ENCODE measurements at regions not wholly inside any gene's neighbourhood (a gene's known extent, or its start where the extent isn't known, plus 50 kb on each side); places are given as distances from the start of the nearest gene placed in this dataset.

GRCh38 chr2:104521247-104521646, 332.7 kb upstream of the POU3F3 start:
- intact Hi-C loops (cut with DNase I), result no loop called here
- H3K27ac ChIP-seq, result no peak overlapping the region
- H3K4me3 ChIP-seq, result no peak overlapping the region

GRCh38 chr2:104523921-104524320, 330.0 kb upstream of the POU3F3 start:
- TF ChIP-seq CTCF (IDR thresholded peaks at IDR 0.05), result no peak
- Histone ChIP-seq H3K4me1 (no peaks in the 10 kb centered on the region), H3K9me3 (no peaks in the 10 kb centered on the region), H3K27ac (no peak overlapping the region), H3K4me3 (no peak overlapping the region), H3K36me3 (no peaks in the 10 kb centered on the region), H3K27me3 (ENCODE audit: low read depth) (no peaks in the 10 kb centered on the region)
- no peak for DNase-seq
- intact Hi-C loops (cut with DNase I), result no loop called here
- ATAC-seq, result no peak

More at GRCh38 chr2:104521247-104521646, 332.7 kb upstream of the POU3F3 start:
- TF ChIP-seq CTCF (IDR thresholded peaks at IDR 0.05), result no peak
- ATAC-seq (no peak), DNase-seq (no peak)
- Histone ChIP-seq H3K27me3 (ENCODE audit: low read depth) (no peaks in the 10 kb centered on the region), H3K4me1 (no peaks in the 10 kb centered on the region), H3K9me3 (no peaks in the 10 kb centered on the region), H3K36me3 (no peaks in the 10 kb centered on the region)

- H3K27ac ChIP-seq, result no peak overlapping the region
- no peak for TF ChIP-seq CTCF (IDR thresholded peaks at IDR 0.05)
- no peaks in the 10 kb centered on the region for H3K4me1 ChIP-seq
- ATAC-seq (no peak), DNase-seq (no peak)
- intact Hi-C loops (cut with DNase I), result no loop called here
- H3K36me3 ChIP-seq, result no peaks in the 10 kb centered on the region
- no peaks in the 10 kb centered on the region for H3K27me3 ChIP-seq (ENCODE audit: low read depth)
- no peak overlapping the region for H3K4me3 ChIP-seq
- no peaks in the 10 kb centered on the region for H3K9me3 ChIP-seq
These were observed 325.8 kb upstream of the POU3F3 start for GRCh38 chr2:104528101-104528500.

GRCh38 chr2:104531122-104531521, 322.8 kb upstream of the POU3F3 start:
- H3K4me3 ChIP-seq, result no peak overlapping the region
- ATAC-seq (no peak), DNase-seq (no peak)
- no peak for TF ChIP-seq CTCF (IDR thresholded peaks at IDR 0.05)
- no peak overlapping the region for H3K27ac ChIP-seq
- H3K9me3 ChIP-seq, result no peaks in the 10 kb centered on the region
- H3K4me1 ChIP-seq, result no peaks in the 10 kb centered on the region
- H3K36me3 ChIP-seq, result no peaks in the 10 kb centered on the region
- intact Hi-C loops (cut with DNase I), result no loop called here
- H3K27me3 ChIP-seq (ENCODE audit: low read depth), result no peaks in the 10 kb centered on the region

GRCh38 chr2:104537116-104537515, 316.8 kb upstream of the POU3F3 start:
- no peaks in the 10 kb centered on the region for H3K36me3 ChIP-seq
- DNase-seq (no peak), ATAC-seq (no peak)
- no peak for TF ChIP-seq CTCF (IDR thresholded peaks at IDR 0.05)
- no peaks in the 10 kb centered on the region for H3K27me3 ChIP-seq (ENCODE audit: low read depth)
- H3K4me3 ChIP-seq, result no peak overlapping the region
- H3K27ac ChIP-seq, result no peak overlapping the region
- H3K4me1 ChIP-seq, result no peaks in the 10 kb centered on the region
- no peaks in the 10 kb centered on the region for H3K9me3 ChIP-seq
- intact Hi-C loops (cut with DNase I), result no loop called here

- Histone ChIP-seq H3K36me3 (no peaks in the 10 kb centered on the region), H3K4me1 (no peaks in the 10 kb centered on the region), H3K4me3 (no peak overlapping the region), H3K9me3 (no peaks in the 10 kb centered on the region), H3K27me3 (ENCODE audit: low read depth) (no peaks in the 10 kb centered on the region), H3K27ac (no peak overlapping the region)
- intact Hi-C loops (cut with DNase I), result no loop called here
- ATAC-seq (no peak), DNase-seq (no peak)
- TF ChIP-seq CTCF (IDR thresholded peaks at IDR 0.05), result no peak
These were observed 315.8 kb upstream of the POU3F3 start for GRCh38 chr2:104538077-104538476.
